ENCODE measurements at regions not wholly inside any gene's neighbourhood (a gene's known extent, or its start where the extent isn't known, plus 50 kb on each side); places are given as distances from the start of the nearest gene placed in this dataset.
A peak's percentile ranks its signal among the peaks of the same experiment; 100 is the strongest.

GRCh38 chr20:29296256-29297230 is 1960.9 kb upstream of the DEFB115 start:
- Histone ChIP-seq H3K9me3 (ENCODE audit: control insufficient read depth in 2 of 2, insufficient read depth in 1 of 2, low read length in 1 of 2) (peaks cover 5 to 47% of the 10 kb centered on the region in 2 donors), H3K4me3 (ENCODE audit: low read length in 2 of 2) (no peak overlapping the region), H3K36me3 (ENCODE audit: control insufficient read depth in 2 of 2, insufficient read depth in 2 of 2, low read length in 1 of 2) (no peaks in the 10 kb centered on the region), H3K27ac (ENCODE audit: low read depth in 1 of 2, low read length in 1 of 2) (no peak overlapping the region), H3K27me3 (ENCODE audit: control insufficient read depth in 2 of 2, insufficient read depth in 1 of 2, low read length in 1 of 2) (no peaks in the 10 kb centered on the region), H3K4me1 (ENCODE audit: control insufficient read depth in 2 of 2, insufficient read depth in 2 of 2, low read length in 2 of 2) (no peaks in the 10 kb centered on the region)
- DNase-seq (ENCODE audit: low read depth in 6 of 9, low spot score in 9 of 9) = no peak
- 85% methylated on average over 58 of the region's 58 CpGs for WGBS

GRCh38 chr20:29297411-29298270 is 1959.8 kb upstream of the DEFB115 start:
- Histone ChIP-seq H3K4me3 (ENCODE audit: low read length in 2 of 2) (no peak overlapping the region), H3K9me3 (ENCODE audit: control insufficient read depth in 2 of 2, insufficient read depth in 1 of 2, low read length in 1 of 2) (peaks cover 9 to 54% of the 10 kb centered on the region in 2 donors), H3K27ac (ENCODE audit: low read depth in 1 of 2, low read length in 1 of 2) (no peak overlapping the region), H3K36me3 (ENCODE audit: control insufficient read depth in 2 of 2, insufficient read depth in 2 of 2, low read length in 1 of 2) (no peaks in the 10 kb centered on the region), H3K4me1 (ENCODE audit: control insufficient read depth in 2 of 2, insufficient read depth in 2 of 2, low read length in 2 of 2) (no peaks in the 10 kb centered on the region), H3K27me3 (ENCODE audit: control insufficient read depth in 2 of 2, insufficient read depth in 1 of 2, low read length in 1 of 2) (no peaks in the 10 kb centered on the region)
- DNase-seq (ENCODE audit: low read depth in 6 of 9, low spot score in 9 of 9) = no peak
- 79% methylated on average over 70 of the region's 70 CpGs for WGBS

- Histone ChIP-seq H3K9me3 (ENCODE audit: control insufficient read depth in 2 of 2, insufficient read depth in 1 of 2, low read length in 1 of 2) (peaks cover 10 to 59% of the 10 kb centered on the region in 2 donors), H3K27me3 (ENCODE audit: control insufficient read depth in 2 of 2, insufficient read depth in 1 of 2, low read length in 1 of 2) (no peaks in the 10 kb centered on the region), H3K4me3 (ENCODE audit: low read length in 2 of 2) (no peak overlapping the region), H3K36me3 (ENCODE audit: control insufficient read depth in 2 of 2, insufficient read depth in 2 of 2, low read length in 1 of 2) (no peaks in the 10 kb centered on the region), H3K27ac (ENCODE audit: low read depth in 1 of 2, low read length in 1 of 2) (no peak overlapping the region), H3K4me1 (ENCODE audit: control insufficient read depth in 2 of 2, insufficient read depth in 2 of 2, low read length in 2 of 2) (no peaks in the 10 kb centered on the region)
- WGBS = 81% methylated on average over 12 of the region's 12 CpGs
- no peak for DNase-seq (ENCODE audit: low read depth in 6 of 9, low spot score in 9 of 9)
Measured at GRCh38 chr20:29298271-29298590, 1959.2 kb upstream of the DEFB115 start.

- 88% methylated on average over 40 of the region's 40 CpGs for WGBS
- Histone ChIP-seq H3K9me3 (ENCODE audit: control insufficient read depth in 2 of 2, insufficient read depth in 1 of 2, low read length in 1 of 2) (peaks cover 10 to 63% of the 10 kb centered on the region in 2 donors), H3K4me1 (ENCODE audit: control insufficient read depth in 2 of 2, insufficient read depth in 2 of 2, low read length in 2 of 2) (no peaks in the 10 kb centered on the region), H3K27me3 (ENCODE audit: control insufficient read depth in 2 of 2, insufficient read depth in 1 of 2, low read length in 1 of 2) (no peaks in the 10 kb centered on the region), H3K27ac (ENCODE audit: low read depth in 1 of 2, low read length in 1 of 2) (no peak overlapping the region), H3K36me3 (ENCODE audit: control insufficient read depth in 2 of 2, insufficient read depth in 2 of 2, low read length in 1 of 2) (no peaks in the 10 kb centered on the region), H3K4me3 (ENCODE audit: low read length in 2 of 2) (no peak overlapping the region)
- DNase-seq (ENCODE audit: low read depth in 6 of 9, low spot score in 9 of 9) = peak in 1 of 9 donors; percentile 29
Measured at GRCh38 chr20:29298759-29299613, 1958.5 kb upstream of the DEFB115 start.

GRCh38 chr20:29299811-29300578 is 1957.5 kb upstream of the DEFB115 start:
- no peaks in the 10 kb centered on the region for H3K36me3 ChIP-seq (ENCODE audit: control insufficient read depth in 2 of 2, insufficient read depth in 2 of 2, low read length in 1 of 2)
- no peak overlapping the region for H3K4me3 ChIP-seq (ENCODE audit: low read length in 2 of 2)
- H3K9me3 ChIP-seq (ENCODE audit: control insufficient read depth in 2 of 2, insufficient read depth in 1 of 2, low read length in 1 of 2) = peaks cover 12 to 63% of the 10 kb centered on the region in 2 donors
- H3K27ac ChIP-seq (ENCODE audit: low read depth in 1 of 2, low read length in 1 of 2) = no peak overlapping the region
- no peaks in the 10 kb centered on the region for H3K27me3 ChIP-seq (ENCODE audit: control insufficient read depth in 2 of 2, insufficient read depth in 1 of 2, low read length in 1 of 2)
- no peaks in the 10 kb centered on the region for H3K4me1 ChIP-seq (ENCODE audit: control insufficient read depth in 2 of 2, insufficient read depth in 2 of 2, low read length in 2 of 2)
- WGBS = 81% methylated on average over 49 of the region's 49 CpGs
- DNase-seq (ENCODE audit: low read depth in 6 of 9, low spot score in 9 of 9) = no peak

- H3K4me1 ChIP-seq (ENCODE audit: control insufficient read depth in 2 of 2, insufficient read depth in 2 of 2, low read length in 2 of 2) = no peaks in the 10 kb centered on the region
- no peaks in the 10 kb centered on the region for H3K36me3 ChIP-seq (ENCODE audit: control insufficient read depth in 2 of 2, insufficient read depth in 2 of 2, low read length in 1 of 2)
- H3K9me3 ChIP-seq (ENCODE audit: control insufficient read depth in 2 of 2, insufficient read depth in 1 of 2, low read length in 1 of 2) = peaks cover 12 to 63% of the 10 kb centered on the region in 2 donors
- no peak overlapping the region for H3K4me3 ChIP-seq (ENCODE audit: low read length in 2 of 2)
- no peak for DNase-seq (ENCODE audit: low read depth in 6 of 9, low spot score in 9 of 9)
- 80% methylated on average over 88 of the region's 88 CpGs for WGBS
- H3K27me3 ChIP-seq (ENCODE audit: control insufficient read depth in 2 of 2, insufficient read depth in 1 of 2, low read length in 1 of 2) = no peaks in the 10 kb centered on the region
- H3K27ac ChIP-seq (ENCODE audit: low read depth in 1 of 2, low read length in 1 of 2) = no peak overlapping the region
Measured at GRCh38 chr20:29300579-29301551, 1956.6 kb upstream of the DEFB115 start.

- no peaks in the 10 kb centered on the region for H3K4me1 ChIP-seq (ENCODE audit: control insufficient read depth in 2 of 2, insufficient read depth in 2 of 2, low read length in 2 of 2)
- no peak for DNase-seq (ENCODE audit: low read depth in 6 of 9, low spot score in 9 of 9)
- whole genome bisulfite sequencing = 86% methylated on average over 46 of the region's 46 CpGs
Measured at GRCh38 chr20:29301624-29302259, 1955.7 kb upstream of the DEFB115 start.

More at GRCh38 chr20:29301624-29302259, 1955.7 kb upstream of the DEFB115 start:
- Histone ChIP-seq H3K27ac (ENCODE audit: low read depth in 1 of 2, low read length in 1 of 2) (no peak overlapping the region), H3K27me3 (ENCODE audit: control insufficient read depth in 2 of 2, insufficient read depth in 1 of 2, low read length in 1 of 2) (no peaks in the 10 kb centered on the region), H3K4me3 (ENCODE audit: low read length in 2 of 2) (no peak overlapping the region), H3K36me3 (ENCODE audit: control insufficient read depth in 2 of 2, insufficient read depth in 2 of 2, low read length in 1 of 2) (no peaks in the 10 kb centered on the region), H3K9me3 (ENCODE audit: control insufficient read depth in 2 of 2, insufficient read depth in 1 of 2, low read length in 1 of 2) (peaks cover 12 to 59% of the 10 kb centered on the region in 2 donors)

Measured in thymus (tissue), 11 donors.